Activated CD8-positive, alpha-beta memory T cell treated with anti-CD3 and anti-CD28 coated beads, Interleukin-2, amount 50 U/mL, for 1 hour (primary cell): ENCODE measurements at regions not wholly inside any gene's neighbourhood (a gene's known extent, or its start where the extent isn't known, plus 50 kb on each side); places are given as distances from the start of the nearest gene placed in this dataset.
"Not testable (repeated sequence)": the region's sequence is repeated elsewhere in the genome, so short reads cannot be mapped to it uniquely, and the experiment has no call there.

Experiments
- DNase-seq: peaks from one replicate; pipeline ENCODE4 v3.0.0-alpha.2; 2020; ENCODE audit errors: extremely low read depth

- DNase-seq = no peak
Observed at GRCh38 chr15:24733659-24734058, 58.1 kb downstream of the NPAP1 start.

DNA sequence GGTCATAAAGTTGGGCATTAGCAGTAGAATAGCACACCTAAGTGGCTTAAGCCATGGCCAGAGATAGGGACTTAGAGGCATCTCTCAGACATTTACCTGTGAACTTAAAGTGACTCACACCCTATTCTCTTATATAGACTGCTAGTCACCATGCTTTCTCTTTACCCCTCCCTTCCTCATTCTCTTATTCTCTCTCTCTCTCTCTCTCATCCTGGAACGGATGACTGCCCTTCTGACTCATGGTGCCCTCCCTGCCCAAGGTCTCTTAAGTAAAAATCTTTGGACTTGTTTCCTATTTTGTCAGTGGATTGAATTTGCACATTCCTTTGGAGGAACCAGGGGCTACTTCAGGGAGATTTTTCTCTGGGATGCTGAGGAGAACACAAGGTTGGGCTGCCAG lies 58.8 kb downstream of the NPAP1 start:
- DNase-seq = no peak

DNA sequence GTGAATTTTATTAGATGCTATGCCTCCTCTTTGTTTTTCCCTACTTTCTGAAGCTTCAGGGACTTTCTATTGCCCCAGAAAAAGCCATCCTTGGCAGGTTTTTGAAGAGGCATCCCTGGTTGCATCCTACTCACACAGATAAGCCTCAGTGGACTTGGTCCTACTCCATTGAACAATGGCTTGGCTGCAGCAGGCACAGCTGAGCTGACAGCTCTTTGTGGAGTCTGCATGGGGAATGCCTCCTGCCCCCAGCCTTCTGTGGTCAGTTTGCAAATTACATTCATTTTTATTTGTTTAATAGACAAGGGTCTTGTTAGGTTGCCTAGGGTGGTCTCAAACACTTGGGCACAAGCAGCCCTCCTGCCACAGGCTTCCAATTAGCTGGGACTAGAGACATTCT lies 69.7 kb downstream of the NPAP1 start:
- no peak for DNase-seq

DNA sequence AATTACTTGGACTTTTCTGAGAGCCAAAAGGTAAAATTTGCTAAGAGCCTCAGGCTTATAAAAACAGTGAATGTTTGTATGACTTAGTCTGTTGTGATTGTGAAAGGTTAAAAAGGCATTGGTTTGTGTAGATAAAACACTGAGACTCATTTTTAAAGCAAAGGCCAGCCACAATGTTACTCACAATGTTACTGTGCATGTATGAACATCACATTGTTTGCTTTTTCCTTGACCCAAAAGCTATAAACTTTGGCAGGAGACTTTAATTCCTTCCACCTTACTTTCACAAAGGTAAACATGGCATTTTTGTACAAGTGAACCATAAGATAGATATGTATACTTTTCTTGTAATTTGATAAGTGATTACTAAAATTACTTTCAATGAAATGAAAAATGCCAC lies 70.5 kb downstream of the NPAP1 start:
- DNase-seq = no peak

DNA sequence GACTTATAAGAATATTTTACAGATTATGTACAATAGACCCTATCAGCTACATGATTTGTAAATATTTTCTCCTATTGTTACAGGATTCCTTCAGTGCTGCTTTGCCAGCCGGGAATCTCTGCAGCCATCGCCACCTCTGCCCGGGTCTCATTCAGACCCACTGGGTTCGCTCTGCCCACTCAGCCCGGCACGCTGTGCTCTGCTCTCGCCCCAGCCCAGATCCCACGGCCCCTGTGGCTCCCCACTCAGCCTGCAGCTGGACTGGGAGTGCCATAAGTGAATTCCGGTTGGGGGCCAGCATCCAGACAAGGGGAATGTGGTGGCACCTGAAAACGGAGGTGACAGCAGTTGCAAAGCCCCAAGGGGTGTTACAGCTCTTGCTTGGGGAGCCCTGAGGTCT lies 71.8 kb downstream of the NPAP1 start:
- DNase-seq = no peak

DNA sequence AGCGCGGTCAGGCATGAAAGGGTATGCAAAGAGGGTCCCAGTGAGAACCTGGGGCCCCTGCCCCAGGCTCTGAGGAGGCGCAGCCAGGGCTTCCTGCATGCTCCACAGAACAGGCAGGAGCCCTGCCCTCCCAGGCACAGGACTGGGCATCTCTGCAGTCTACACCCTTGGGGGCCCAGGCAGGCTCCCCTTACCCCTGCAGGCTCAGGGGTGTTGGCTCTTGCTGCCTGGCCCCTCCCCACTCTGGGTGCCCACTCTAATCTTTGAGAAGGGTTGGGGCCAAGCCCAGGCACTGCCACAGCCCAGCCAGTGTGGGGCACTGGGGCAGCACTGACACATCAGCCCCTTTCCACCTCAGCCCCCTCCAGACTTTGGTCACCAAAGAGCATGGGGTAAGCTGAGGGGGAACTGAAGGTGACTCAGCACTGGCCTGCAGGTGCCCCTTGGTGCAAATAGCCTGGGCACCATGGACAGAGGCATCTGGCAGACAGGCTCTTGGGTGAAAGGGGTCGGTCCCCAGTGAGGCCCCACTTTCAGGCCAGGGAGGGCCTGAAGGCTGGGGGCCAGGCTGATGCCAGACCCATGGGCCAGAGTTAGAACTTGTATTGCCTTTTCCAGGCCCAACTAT lies 73.4 kb downstream of the NPAP1 start:
- DNase-seq = no peak

DNA sequence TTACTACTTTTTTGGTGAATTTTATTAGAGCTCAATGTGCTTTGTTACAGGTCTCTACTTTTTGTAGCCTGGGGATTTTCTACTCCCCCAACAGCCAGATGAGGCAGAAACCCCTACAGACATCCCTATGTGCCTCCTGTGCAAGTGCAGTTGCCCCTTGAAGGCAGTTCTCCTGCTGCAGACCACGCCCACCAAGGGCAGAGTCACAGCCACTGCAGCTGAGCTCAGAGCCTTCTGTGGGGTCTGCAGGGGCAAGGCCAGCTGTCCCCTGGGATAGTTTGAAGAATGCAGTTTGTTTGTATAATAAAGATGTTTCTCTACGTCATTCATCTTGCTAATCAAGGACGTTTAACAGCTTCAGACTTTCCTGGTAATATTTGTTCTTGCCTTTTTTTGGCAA lies 76.8 kb downstream of the NPAP1 start:
- no peak for DNase-seq

DNA sequence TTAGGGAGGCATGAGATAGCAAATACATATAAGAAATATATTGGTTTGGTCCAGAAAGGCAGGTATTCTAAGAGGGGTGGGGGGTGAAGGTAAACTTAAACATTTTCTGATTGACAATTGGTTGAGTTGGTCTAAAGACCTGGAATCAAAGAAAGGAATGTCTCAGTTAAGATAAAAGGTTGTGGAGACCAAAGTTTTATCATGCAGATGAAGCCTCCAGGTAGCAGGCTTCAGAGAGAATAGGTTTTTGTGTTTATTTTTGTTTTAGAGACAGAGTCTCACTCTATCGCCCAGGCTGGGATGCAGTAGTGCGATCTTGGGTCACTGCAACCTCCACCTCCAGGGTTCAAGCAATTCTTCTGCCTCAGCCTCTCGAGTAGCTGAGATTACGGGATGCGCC lies 80.5 kb downstream of the NPAP1 start:
- DNase-seq = no peak

DNA sequence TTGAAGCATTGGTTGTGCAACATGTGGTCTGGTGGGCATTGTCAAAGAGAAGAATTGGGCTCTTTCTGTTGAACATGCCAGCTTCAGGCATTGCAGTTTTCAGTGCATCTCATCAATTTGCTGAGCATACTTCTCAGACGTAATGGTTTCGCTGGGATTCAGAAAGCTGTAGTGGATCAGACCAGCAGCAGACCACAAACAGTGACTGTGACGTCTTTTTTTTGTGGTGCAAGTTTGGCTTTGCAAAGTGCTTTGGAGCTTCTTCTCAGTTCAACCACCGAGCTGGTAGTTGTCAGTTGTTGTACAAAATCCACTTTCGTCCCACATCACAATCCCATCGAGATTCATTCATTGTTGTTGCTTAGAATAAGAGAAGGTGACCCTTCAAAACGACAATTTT lies 84.5 kb downstream of the NPAP1 start:
- DNase-seq = no peak

DNA sequence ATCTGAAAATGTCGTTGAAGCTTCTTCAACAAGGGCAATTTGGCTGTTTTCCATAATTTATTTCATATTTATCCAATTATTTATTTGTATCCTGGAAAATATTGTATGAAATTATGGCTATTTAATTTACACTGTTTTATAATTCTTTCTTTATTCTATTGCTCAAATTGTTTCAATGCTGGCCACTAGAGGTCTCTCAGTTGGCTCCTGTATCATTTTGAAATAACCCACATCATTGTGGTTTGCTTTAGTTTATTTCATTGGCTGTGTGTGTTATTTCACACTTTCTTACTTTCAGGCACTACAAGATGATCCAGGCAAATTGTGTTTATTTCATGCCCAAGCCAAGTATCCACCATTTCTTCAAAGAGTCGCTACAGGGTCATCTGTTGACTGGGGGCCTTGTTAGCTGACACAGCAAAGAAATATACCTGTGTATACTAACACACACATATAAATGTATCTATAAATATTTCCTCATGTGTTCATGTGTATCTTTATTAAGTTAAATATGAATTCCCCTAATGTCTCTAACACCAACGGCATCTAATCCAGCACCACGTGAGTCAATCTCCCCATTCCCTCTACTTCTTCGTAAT lies 86.2 kb downstream of the NPAP1 start:
- no peak for DNase-seq

DNA sequence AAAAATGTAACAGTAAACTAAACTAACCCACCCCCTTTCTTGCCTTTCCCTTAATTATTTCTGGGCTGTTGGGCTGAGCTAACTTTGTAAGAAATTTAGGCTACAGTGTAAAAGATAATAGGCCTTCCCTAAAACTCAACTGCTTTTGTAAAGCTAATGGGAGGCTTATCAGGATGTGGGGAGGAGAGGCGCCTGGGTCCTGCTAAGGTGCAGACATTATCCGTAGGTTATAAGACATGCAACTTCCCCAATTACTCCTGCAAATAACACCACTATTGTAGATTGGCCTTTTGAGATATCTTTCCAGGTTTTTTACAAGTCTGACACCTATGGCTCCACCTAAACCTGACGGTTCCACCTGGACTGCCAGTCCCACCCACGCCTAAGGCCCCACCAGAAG lies 88.3 kb downstream of the NPAP1 start:
- DNase-seq = no peak

GRCh38 chr15:24764375-24765171 lies 89.0 kb downstream of the NPAP1 start:
- DNase-seq = no peak

DNA sequence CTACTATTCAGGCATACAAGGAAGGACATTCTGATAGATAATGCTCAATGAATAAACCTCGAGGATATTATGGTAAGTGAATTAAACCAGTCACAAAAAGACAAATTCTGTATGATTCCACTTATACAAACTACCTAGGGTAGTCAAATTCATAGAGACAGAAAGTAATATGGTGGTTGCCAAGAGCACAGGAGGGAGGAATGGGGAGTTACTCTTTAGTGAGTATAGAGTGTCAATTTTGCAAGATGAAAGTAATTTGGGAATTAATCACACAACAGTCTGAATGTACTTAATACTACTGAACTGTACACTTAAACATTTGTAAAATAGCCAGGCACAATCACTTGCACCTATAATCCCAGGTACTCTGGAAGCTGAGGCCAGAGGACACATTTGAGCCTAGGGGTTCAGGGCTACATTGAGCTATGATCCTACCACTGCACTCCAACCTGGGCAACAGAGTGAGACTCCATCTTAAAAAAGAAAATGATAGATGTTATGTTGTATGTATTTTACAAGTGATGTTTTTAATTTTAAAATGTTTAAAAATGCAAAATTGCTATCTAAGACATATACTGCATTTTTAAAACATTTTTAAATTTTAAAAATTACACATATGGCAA lies 91.0 kb downstream of the NPAP1 start:
- no peak for DNase-seq

- no peak for DNase-seq
Observed at GRCh38 chr15:24772266-24772665, 96.7 kb downstream of the NPAP1 start.

DNA sequence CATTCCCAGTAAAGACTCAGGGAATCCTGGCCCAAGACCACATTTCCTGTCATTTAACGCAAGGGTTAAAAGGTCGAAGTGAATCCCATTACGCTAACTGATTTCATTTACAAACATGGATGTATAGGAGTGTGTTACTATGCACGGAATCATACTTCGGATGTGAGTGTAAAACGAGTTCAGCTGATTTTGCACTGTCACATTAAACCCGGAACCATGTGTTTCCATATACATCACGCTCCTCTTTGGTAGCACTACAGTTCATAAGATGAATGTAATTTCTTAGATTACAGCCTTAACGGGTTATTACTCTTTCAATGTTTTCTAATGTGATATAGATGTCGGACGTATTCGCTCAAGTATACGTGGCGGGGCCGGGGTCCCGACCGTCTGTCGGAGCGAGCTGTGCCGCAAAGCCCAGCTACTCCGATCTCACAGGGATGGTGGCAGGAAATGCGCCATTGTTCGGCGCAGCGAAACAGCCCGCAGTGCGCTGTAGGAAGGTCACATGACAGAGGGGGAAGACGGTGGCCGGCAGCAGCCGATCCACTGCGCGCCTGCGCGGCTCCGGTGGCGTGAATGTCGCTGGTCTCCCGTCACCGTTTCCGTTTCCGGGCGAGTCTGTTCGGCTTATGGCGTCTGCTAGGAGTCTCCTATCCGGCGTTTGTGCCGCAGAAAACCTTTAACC lies 97.3 kb downstream of the NPAP1 start:
- DNase-seq = peak; percentile 7

GRCh38 chr15:24777307-24777706 lies 101.7 kb downstream of the NPAP1 start:
- no peak for DNase-seq

- DNase-seq = no peak
Observed at GRCh38 chr15:24784506-24784905, 108.9 kb downstream of the NPAP1 start.

DNA sequence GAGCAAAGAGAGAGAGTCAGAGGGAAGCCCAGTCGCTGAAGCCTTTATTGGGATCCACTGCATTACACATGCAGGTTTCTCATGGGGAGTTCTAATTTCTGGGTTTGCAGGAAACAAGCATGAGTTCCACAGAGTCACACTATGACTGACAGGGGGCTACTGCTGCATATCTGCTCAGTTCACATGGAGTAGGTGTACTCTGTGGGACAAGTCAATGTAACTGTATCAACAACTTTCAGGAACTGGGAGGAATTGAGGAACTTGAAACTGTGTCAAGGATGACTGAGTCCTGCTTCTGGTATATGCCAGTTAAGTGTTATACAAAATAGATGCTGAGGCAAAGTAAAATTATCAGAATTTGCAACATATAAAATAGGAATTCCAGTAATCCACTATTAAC lies 110.8 kb downstream of the NPAP1 start:
- DNase-seq = no peak

- not testable (repeated sequence) for DNase-seq
Observed at GRCh38 chr15:24802624-24803023, 127.0 kb downstream of the NPAP1 start.

DNA sequence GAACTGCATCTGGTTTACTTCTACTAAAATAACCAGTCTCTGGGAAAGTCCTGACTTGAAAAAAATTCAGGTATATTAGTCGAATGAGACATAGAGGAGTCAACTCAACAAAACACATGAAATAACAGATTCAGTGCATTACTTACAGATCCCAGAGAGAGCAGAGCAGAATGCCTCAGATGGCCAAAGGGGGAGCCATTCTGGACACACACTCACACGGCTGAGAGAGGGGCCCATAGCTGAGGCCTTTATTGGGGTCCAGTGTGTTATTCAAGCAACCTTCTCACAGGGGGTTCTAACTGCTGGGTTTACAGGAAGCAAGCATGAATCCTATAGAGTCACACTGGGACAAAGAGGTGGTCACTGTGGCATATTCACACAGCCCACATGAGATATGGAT lies 135.1 kb upstream of the SNRPN start:
- no peak for DNase-seq

DNA sequence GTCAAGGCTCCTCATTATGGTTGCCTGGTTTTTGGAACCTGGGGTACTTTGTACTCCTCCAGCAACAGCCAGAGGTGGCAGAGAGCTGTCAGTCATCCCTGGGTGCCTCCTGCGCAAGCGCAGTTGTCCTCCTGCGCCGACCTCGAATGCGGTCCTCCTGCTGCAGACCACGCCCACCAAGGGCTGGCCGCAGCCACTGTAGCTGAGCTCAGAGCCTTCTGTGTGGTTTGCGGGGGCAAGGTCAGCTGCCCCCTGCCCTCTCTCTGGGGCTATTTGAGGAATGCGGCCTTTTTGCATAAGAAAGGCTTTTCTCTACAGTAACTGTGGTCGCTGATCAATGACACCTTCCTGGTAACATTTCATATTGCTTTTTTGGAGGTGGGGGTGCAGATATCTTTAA lies 131.3 kb upstream of the SNRPN start:
- no peak for DNase-seq

DNA sequence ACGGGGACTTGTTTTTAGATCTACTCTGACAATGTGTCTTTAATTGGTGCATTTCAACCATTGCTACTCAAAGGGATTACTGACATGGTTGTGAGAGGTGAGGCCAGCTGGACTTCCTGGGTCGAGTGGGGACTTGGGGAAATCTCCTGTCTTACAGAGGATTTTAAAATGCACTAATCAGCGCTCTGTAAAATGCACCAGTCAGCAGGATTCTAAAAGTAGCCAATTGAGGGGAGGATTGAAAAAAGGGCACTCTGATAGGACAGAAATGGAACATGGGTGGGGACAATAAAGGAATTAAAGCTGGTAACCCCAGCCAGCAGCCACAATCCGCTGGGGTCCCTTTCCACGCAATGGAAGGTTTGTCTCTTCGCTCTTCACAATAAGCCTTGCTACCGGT lies 122.5 kb upstream of the SNRPN start:
- no peak for DNase-seq
